SK-N-SH treated with all-trans-retinoic acid at 6 μM for 48 hours (cell line): ENCODE measurements at regions not wholly inside any gene's neighbourhood (a gene's known extent, or its start where the extent isn't known, plus 50 kb on each side); places are given as distances from the start of the nearest gene placed in this dataset.

Experiments used
- ARNTL ChIP-seq: fragments of 450-650 bp; formaldehyde crosslinking; IDR thresholded peaks from 2 replicates; pipeline ENCODE4 v1.5.0; 2020; ENCODE audit warnings: low read depth, mild to moderate bottlenecking, moderate library complexity, borderline replicate concordance
- ESRRG ChIP-seq: fragments of 250-450 bp; sonication (Bioruptor Pico); IDR thresholded peaks from 2 replicates; pipeline ENCODE4 v1.6.1; 2021; ENCODE audit warnings: mild to moderate bottlenecking
- ISL1 ChIP-seq: fragments of 250-450 bp; sonication (Bioruptor Pico); IDR thresholded peaks from 2 replicates; pipeline ENCODE4 v2.1.2; 2022; ENCODE audit warnings: mild to moderate bottlenecking, moderate library complexity
- PPARA ChIP-seq: fragments of 250-450 bp; sonication (Bioruptor Pico); IDR thresholded peaks from 2 replicates; pipeline ENCODE4 v1.5.0; 2020; ENCODE audit warnings: mild to moderate bottlenecking, borderline replicate concordance
- TCF4 ChIP-seq: fragments of 250-450 bp; sonication (Bioruptor Pico); IDR thresholded peaks from 2 replicates; pipeline ENCODE4 v1.8.0; 2021; ENCODE audit warnings: mild to moderate bottlenecking, moderate library complexity, borderline replicate concordance
- ZC3H10 ChIP-seq: fragments of 250-450 bp; sonication (Bioruptor Pico); IDR thresholded peaks from 2 replicates; pipeline ENCODE4 v1.5.1; 2021; ENCODE audit warnings: mild to moderate bottlenecking, moderate library complexity
- ZNF565 ChIP-seq: fragments of 450-650 bp; formaldehyde crosslinking; conservative IDR thresholded peaks from 2 replicates; pipeline ENCODE4 v1.5.0; 2020; ENCODE audit warnings: low read depth, mild to moderate bottlenecking, moderate library complexity
- ZNF8 ChIP-seq: fragments of 450-650 bp; formaldehyde crosslinking; IDR thresholded peaks from 2 replicates; pipeline ENCODE4 v1.5.0; 2020; ENCODE audit warnings: mild to moderate bottlenecking, moderate library complexity
- TF ChIP-seq, protein P1 (sequence below): fragments of 250-450 bp; sonication (Bioruptor Pico); IDR thresholded peaks from 2 replicates; pipeline ENCODE4 v1.8.0; 2020; ENCODE audit warnings: mild to moderate bottlenecking, moderate library complexity, borderline replicate concordance
- TF ChIP-seq, protein P2 (sequence below): fragments of 250-450 bp; sonication (Bioruptor Pico); IDR thresholded peaks from 2 replicates; pipeline ENCODE4 v1.5.0; 2020; ENCODE audit warnings: mild to moderate bottlenecking, moderate library complexity

- TF ChIP-seq, protein P1, sequence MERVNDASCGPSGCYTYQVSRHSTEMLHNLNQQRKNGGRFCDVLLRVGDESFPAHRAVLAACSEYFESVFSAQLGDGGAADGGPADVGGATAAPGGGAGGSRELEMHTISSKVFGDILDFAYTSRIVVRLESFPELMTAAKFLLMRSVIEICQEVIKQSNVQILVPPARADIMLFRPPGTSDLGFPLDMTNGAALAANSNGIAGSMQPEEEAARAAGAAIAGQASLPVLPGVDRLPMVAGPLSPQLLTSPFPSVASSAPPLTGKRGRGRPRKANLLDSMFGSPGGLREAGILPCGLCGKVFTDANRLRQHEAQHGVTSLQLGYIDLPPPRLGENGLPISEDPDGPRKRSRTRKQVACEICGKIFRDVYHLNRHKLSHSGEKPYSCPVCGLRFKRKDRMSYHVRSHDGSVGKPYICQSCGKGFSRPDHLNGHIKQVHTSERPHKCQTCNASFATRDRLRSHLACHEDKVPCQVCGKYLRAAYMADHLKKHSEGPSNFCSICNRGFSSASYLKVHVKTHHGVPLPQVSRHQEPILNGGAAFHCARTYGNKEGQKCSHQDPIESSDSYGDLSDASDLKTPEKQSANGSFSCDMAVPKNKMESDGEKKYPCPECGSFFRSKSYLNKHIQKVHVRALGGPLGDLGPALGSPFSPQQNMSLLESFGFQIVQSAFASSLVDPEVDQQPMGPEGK = no peak
- TF ChIP-seq ESRRG (CRISPR knock-in tag) = no peak
- no peak for TF ChIP-seq ZC3H10 (CRISPR knock-in tag)
- no peak for TF ChIP-seq ZNF8 (CRISPR knock-in tag)
- no peak for TF ChIP-seq ARNTL
- TF ChIP-seq ISL1 = no peak
- TF ChIP-seq TCF4 (CRISPR knock-in tag) = no peak
- TF ChIP-seq, protein P2, sequence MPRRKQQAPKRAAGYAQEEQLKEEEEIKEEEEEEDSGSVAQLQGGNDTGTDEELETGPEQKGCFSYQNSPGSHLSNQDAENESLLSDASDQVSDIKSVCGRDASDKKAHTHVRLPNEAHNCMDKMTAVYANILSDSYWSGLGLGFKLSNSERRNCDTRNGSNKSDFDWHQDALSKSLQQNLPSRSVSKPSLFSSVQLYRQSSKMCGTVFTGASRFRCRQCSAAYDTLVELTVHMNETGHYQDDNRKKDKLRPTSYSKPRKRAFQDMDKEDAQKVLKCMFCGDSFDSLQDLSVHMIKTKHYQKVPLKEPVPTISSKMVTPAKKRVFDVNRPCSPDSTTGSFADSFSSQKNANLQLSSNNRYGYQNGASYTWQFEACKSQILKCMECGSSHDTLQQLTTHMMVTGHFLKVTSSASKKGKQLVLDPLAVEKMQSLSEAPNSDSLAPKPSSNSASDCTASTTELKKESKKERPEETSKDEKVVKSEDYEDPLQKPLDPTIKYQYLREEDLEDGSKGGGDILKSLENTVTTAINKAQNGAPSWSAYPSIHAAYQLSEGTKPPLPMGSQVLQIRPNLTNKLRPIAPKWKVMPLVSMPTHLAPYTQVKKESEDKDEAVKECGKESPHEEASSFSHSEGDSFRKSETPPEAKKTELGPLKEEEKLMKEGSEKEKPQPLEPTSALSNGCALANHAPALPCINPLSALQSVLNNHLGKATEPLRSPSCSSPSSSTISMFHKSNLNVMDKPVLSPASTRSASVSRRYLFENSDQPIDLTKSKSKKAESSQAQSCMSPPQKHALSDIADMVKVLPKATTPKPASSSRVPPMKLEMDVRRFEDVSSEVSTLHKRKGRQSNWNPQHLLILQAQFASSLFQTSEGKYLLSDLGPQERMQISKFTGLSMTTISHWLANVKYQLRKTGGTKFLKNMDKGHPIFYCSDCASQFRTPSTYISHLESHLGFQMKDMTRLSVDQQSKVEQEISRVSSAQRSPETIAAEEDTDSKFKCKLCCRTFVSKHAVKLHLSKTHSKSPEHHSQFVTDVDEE (CRISPR knock-in tag) = no peak
- TF ChIP-seq ZNF565 (CRISPR knock-in tag) = no peak
- TF ChIP-seq PPARA (CRISPR knock-in tag) = no peak
These were observed 52.7 kb upstream of the NCK2 start for GRCh38 chr2:105691947-105692390.
